Fibroblast of the aortic adventitia (primary cell): ENCODE measurements at regions not wholly inside any gene's neighbourhood (a gene's known extent, or its start where the extent isn't known, plus 50 kb on each side); places are given as distances from the start of the nearest gene placed in this dataset.

ENCODE experiments used
- DNase-seq: peaks from one replicate; pipeline ENCODE4 v3.0.0-alpha.2; 2010; ENCODE audit warnings: low read depth
- H3K4me3 ChIP-seq: 2 replicates; pipeline ENCODE4 v1.5.1; 2011; ENCODE audit warnings: low read depth, mild to moderate bottlenecking, control low read depth, low read length, moderate library complexity
- CTCF ChIP-seq: IDR thresholded peaks from 2 replicates; pipeline ENCODE4 v1.5.1; 2011; ENCODE audit warnings: mild to moderate bottlenecking, low read length, control low read depth, inconsistent platforms; ENCODE audit not compliant: insufficient read depth

- no peak for TF ChIP-seq CTCF
- no peak overlapping the region for H3K4me3 ChIP-seq
- no peak for DNase-seq
Measured at GRCh38 chr6:155717374-155717773, 261.7 kb upstream of the NOX3 start.

DNA sequence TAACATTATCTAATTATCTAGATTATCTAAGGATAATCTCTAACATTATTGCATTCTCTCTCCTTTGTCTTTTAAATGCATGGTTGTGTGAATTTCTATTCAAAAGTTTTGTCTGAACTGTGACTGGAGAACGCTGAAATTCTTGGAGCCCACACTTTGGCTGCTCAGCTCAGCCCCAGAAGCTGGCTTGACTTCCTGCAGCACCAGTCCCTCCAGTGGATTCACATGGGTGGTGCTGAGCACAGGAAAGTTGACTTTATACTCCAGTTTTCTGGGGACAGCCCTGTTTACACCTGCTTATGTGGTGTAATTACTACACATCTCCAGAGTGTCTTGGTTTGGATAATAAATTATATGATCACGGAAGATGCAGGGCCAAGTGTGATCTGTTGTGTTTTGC lies 255.1 kb upstream of the NOX3 start:
- H3K4me3 ChIP-seq = no peak overlapping the region
- no peak for TF ChIP-seq CTCF

GRCh38 chr6:155709262-155709661 lies 253.6 kb upstream of the NOX3 start:
- DNase-seq = no peak
- no peak overlapping the region for H3K4me3 ChIP-seq
- no peak for TF ChIP-seq CTCF

More for the DNA sequence above, 255.1 kb upstream of the NOX3 start:
- DNase-seq = no peak

DNA sequence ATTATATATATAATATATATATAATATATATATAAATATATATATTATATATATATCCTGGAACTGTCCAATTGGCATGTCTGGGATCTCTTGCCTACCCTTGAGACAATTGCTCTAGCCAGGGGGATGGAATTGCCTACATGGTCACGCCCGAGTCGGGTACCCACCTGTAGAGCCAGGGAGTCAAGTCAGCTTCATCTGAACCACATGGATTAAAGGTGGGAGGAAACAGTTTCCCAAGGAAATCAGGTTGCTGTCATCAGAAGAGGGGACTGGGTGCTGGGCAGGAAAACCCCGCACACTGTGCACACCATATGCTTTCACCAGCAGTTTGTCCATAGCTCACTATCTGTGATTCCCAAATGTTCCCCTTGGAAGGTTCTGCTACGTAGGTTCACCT lies 252.5 kb upstream of the NOX3 start:
- no peak for DNase-seq
- TF ChIP-seq CTCF = no peak
- H3K4me3 ChIP-seq = no peak overlapping the region

DNA sequence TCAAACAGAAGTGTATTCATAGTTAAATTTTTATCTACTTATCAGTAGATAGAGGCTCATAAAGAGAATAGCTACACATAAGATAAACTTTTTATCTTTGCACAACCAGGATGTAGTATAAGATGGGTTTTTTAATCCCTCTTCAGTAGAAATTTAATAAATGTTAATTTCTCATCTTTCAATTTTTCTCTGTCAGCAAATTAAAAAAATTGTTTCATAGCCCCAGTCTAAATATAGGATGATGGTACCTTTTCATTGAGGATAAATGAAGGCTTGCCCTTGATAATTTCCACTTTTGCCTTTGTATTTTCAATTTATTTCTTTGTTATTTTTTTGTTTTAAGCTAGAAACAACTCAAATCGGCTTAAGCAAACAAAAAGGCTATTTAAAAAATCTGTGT lies 251.2 kb upstream of the NOX3 start:
- DNase-seq = no peak
- TF ChIP-seq CTCF = no peak
- H3K4me3 ChIP-seq = no peak overlapping the region

DNA sequence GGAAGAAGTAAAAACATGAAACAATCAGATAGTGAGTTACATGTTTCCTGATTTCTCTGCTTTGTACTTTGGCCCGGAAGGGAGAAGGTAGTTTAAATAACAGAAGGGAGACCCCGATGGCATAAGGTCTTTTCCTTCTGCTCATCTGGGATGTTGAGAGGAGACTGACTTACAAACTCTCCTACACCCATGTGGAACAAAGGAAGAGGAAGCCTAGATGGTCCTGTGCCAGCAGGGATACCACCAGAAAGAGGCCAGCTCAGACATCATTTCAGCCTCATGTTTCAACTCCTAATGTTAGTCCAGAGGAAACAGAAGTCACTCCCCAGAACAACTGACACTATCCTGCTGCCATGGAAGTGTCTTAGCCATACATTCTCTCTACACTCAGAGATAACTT lies 250.7 kb upstream of the NOX3 start:
- H3K4me3 ChIP-seq = no peak overlapping the region
- TF ChIP-seq CTCF = no peak
- no peak for DNase-seq

GRCh38 chr6:155701342-155701741 lies 245.7 kb upstream of the NOX3 start:
- DNase-seq = no peak
- TF ChIP-seq CTCF = no peak
- H3K4me3 ChIP-seq = no peak overlapping the region
